Activated CD4-positive, alpha-beta T cell treated with anti-CD3 and anti-CD28 coated beads, Interleukin-2, amount 10 ng/mL, durations not matched to agents 7 days and 5 days (primary cell): ENCODE measurements at regions not wholly inside any gene's neighbourhood (a gene's known extent, or its start where the extent isn't known, plus 50 kb on each side); places are given as distances from the start of the nearest gene placed in this dataset.
A peak's percentile ranks its signal among the peaks of the same experiment; 100 is the strongest.
"Not testable (repeated sequence)": the region's sequence is repeated elsewhere in the genome, so short reads cannot be mapped to it uniquely, and the experiment has no call there.

Source experiments
- CTCF ChIA-PET: fragments of 350-600 bp; sonication (Branson Sonifier 250); formaldehyde crosslinking; loops from one replicate; lab custom pipeline; 2021; ENCODE audit warnings: antibody characterized with exemption; lab: Charles Lee
- POLR2A ChIA-PET: fragments of 350-600 bp; sonication (Branson Sonifier 250); formaldehyde crosslinking; loops from one replicate; lab custom pipeline; 2021; ENCODE audit warnings: antibody characterized with exemption; lab: Charles Lee
- DNase-seq: peaks from one replicate; pipeline ENCODE4 v3.0.0-alpha.2; 2020
- H3K27ac Mint-ChIP-seq: one replicate; pipeline ENCODE4 v1.8.0; 2021; ENCODE audit warnings: mild to moderate bottlenecking, moderate library complexity, mixed read lengths
- H3K27me3 Mint-ChIP-seq: one replicate; pipeline ENCODE4 v1.8.0; 2021; ENCODE audit warnings: mixed read lengths
- H3K36me3 Mint-ChIP-seq: one replicate; pipeline ENCODE4 v1.8.0; 2021; ENCODE audit warnings: low read depth, mixed read lengths
- H3K4me1 Mint-ChIP-seq: one replicate; pipeline ENCODE4 v1.8.0; 2021; ENCODE audit warnings: mixed read lengths
- H3K4me3 Mint-ChIP-seq: one replicate; pipeline ENCODE4 v1.8.0; 2021; ENCODE audit warnings: mild to moderate bottlenecking, moderate library complexity, mixed read lengths
- H3K9me3 Mint-ChIP-seq: one replicate; pipeline ENCODE4 v1.8.0; 2021; ENCODE audit warnings: mixed read lengths

DNA sequence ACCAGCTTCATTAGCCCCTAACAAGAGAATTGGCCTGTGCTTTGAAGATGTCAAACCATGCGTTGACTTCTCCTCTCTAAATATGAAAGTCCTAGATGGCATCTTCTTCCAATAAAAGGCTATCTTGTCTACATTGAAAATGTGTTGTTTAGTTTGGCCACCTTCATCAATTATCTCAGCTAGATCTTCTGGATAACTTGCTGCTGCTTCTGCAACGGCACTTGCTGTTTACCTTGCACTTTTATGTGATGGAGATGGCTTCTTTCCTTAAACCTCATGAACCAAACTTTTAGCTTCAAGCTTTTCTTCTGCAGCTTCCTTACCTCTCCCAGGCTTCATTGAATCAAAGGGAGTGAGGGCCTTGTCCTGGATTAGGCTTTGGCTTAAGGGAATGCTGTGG lies 58.6 kb upstream of the CSNK1E start:
- H3K4me3 Mint-ChIP-seq, POLR2A ChIA-PET, CTCF ChIA-PET, H3K27ac Mint-ChIP-seq, DNase-seq, H3K27me3 Mint-ChIP-seq: not testable (repeated sequence)
- peaks cover 14% of the 10 kb centered on the region for H3K9me3 Mint-ChIP-seq
- H3K4me1 Mint-ChIP-seq: peaks cover 10% of the 10 kb centered on the region
- H3K36me3 Mint-ChIP-seq: peaks cover 31% of the 10 kb centered on the region

DNA sequence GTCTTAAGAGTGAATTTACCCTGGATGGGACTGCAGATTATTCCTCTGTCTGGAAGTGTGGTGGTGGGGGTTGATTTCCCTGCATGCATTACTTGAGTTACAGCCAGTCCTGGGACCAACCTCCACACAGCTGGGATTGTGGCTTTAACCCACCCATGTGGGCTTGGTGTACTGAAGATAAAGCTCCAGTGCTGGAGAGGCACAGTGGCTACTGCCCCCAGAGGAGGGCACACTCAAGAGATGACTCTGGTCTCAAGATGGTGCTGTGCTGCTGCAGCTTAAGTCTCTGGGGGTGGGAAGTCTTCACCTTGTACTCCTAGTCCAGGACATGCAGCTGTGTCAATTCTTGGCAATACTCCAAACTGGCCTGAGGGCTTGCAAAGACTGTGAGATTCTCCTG lies 57.8 kb upstream of the CSNK1E start:
- POLR2A ChIA-PET, H3K27ac Mint-ChIP-seq, H3K4me3 Mint-ChIP-seq, DNase-seq, H3K27me3 Mint-ChIP-seq, CTCF ChIA-PET: not testable (repeated sequence)
- Mint-ChIP-seq H3K9me3 (peaks cover 14% of the 10 kb centered on the region), H3K4me1 (peaks cover 10% of the 10 kb centered on the region), H3K36me3 (peaks cover 31% of the 10 kb centered on the region)

- POLR2A ChIA-PET, H3K27me3 Mint-ChIP-seq, DNase-seq, H3K4me3 Mint-ChIP-seq, CTCF ChIA-PET: not testable (repeated sequence)
- Mint-ChIP-seq H3K27ac (peak overlapping the region; percentile 6), H3K4me1 (peaks cover 10% of the 10 kb centered on the region), H3K36me3 (peaks cover 31% of the 10 kb centered on the region), H3K9me3 (peaks cover 14% of the 10 kb centered on the region)
Measured at GRCh38 chr22:38374433-38374831, 57.2 kb upstream of the CSNK1E start.

GRCh38 chr22:38373783-38374432 lies 56.7 kb upstream of the CSNK1E start:
- Mint-ChIP-seq H3K4me1 (peaks cover 10% of the 10 kb centered on the region), H3K9me3 (peaks cover 14% of the 10 kb centered on the region), H3K36me3 (peaks cover 31% of the 10 kb centered on the region), H3K27ac (peak overlapping the region; percentile 16)
- POLR2A ChIA-PET, DNase-seq, H3K27me3 Mint-ChIP-seq, H3K4me3 Mint-ChIP-seq, CTCF ChIA-PET: not testable (repeated sequence)

- H3K9me3 Mint-ChIP-seq: peaks cover 14% of the 10 kb centered on the region
- CTCF ChIA-PET, H3K4me3 Mint-ChIP-seq, H3K27ac Mint-ChIP-seq, H3K27me3 Mint-ChIP-seq, POLR2A ChIA-PET, DNase-seq: not testable (repeated sequence)
- H3K4me1 Mint-ChIP-seq: peaks cover 10% of the 10 kb centered on the region
- peaks cover 27% of the 10 kb centered on the region for H3K36me3 Mint-ChIP-seq
Measured at GRCh38 chr22:38372665-38373064, 55.4 kb upstream of the CSNK1E start.

GRCh38 chr22:38370490-38370889 lies 53.3 kb upstream of the CSNK1E start:
- POLR2A ChIA-PET, H3K27me3 Mint-ChIP-seq, H3K4me3 Mint-ChIP-seq, H3K27ac Mint-ChIP-seq, DNase-seq: not testable (repeated sequence)
- peaks cover 25% of the 10 kb centered on the region for H3K36me3 Mint-ChIP-seq
- peaks cover 14% of the 10 kb centered on the region for H3K9me3 Mint-ChIP-seq
- CTCF ChIA-PET: interaction anchor here (0.6 kb wide), 1 partner anchor 139 kb away, joined by 3 read pairs; no protein-coding TSS in a partner anchor
- H3K4me1 Mint-ChIP-seq: peaks cover 10% of the 10 kb centered on the region

- POLR2A ChIA-PET, H3K4me3 Mint-ChIP-seq, DNase-seq, H3K27ac Mint-ChIP-seq, H3K27me3 Mint-ChIP-seq, CTCF ChIA-PET, H3K4me1 Mint-ChIP-seq: not testable (repeated sequence)
- H3K9me3 Mint-ChIP-seq: peaks cover 16% of the 10 kb centered on the region
- H3K36me3 Mint-ChIP-seq: peaks cover 20% of the 10 kb centered on the region
Measured at GRCh38 chr22:38369132-38369531, 51.9 kb upstream of the CSNK1E start.
